ENCODE measurements at regions not wholly inside any gene's neighbourhood (a gene's known extent, or its start where the extent isn't known, plus 50 kb on each side); places are given as distances from the start of the nearest gene placed in this dataset.
"Not testable (repeated sequence)": the region's sequence is repeated elsewhere in the genome, so short reads cannot be mapped to it uniquely, and the experiment has no call there.

GRCh38 chr15:22358932-22359331, 99.8 kb upstream of the GOLGA6L22 start:
- H3K9me3 Mint-ChIP-seq; H3K27me3 Mint-ChIP-seq; POLR2A ChIA-PET (ENCODE audit: partially characterized antibody); H3K4me3 Mint-ChIP-seq; H3K36me3 Mint-ChIP-seq; H3K27ac Mint-ChIP-seq; H3K4me1 ChIP-seq (ENCODE audit: insufficient read depth, low read length); DNase-seq; H3K9me3 ChIP-seq (ENCODE audit: control insufficient read depth in 1 of 2, low read length in 2 of 2); H3K36me3 ChIP-seq (ENCODE audit: insufficient read depth, low read length); CTCF ChIA-PET (ENCODE audit: partially characterized antibody); H3K27me3 ChIP-seq (ENCODE audit: insufficient read depth, low read length); H3K4me1 Mint-ChIP-seq; H3K4me3 ChIP-seq (ENCODE audit: low read length in 2 of 2); H3K27ac ChIP-seq (ENCODE audit: low read depth, low read length); intact Hi-C loops (cut with micrococcal nuclease): not testable (repeated sequence)

- H3K4me1 ChIP-seq (ENCODE audit: insufficient read depth, low read length); POLR2A ChIA-PET (ENCODE audit: partially characterized antibody); H3K27ac Mint-ChIP-seq; CTCF ChIA-PET (ENCODE audit: partially characterized antibody); H3K27me3 Mint-ChIP-seq; H3K4me3 ChIP-seq (ENCODE audit: low read length in 2 of 2); H3K27ac ChIP-seq (ENCODE audit: low read depth, low read length); H3K9me3 ChIP-seq (ENCODE audit: control insufficient read depth in 1 of 2, low read length in 2 of 2); H3K27me3 ChIP-seq (ENCODE audit: insufficient read depth, low read length); H3K36me3 ChIP-seq (ENCODE audit: insufficient read depth, low read length); intact Hi-C loops (cut with micrococcal nuclease); H3K36me3 Mint-ChIP-seq; H3K9me3 Mint-ChIP-seq; H3K4me3 Mint-ChIP-seq; H3K4me1 Mint-ChIP-seq: not testable (repeated sequence)
- peak in 2 of 5 donors; percentile 6 to 9 for DNase-seq
These were observed 99.1 kb upstream of the GOLGA6L22 start for GRCh38 chr15:22359587-22359986.

GRCh38 chr15:22360696-22361095, 98.0 kb upstream of the GOLGA6L22 start:
- H3K27ac Mint-ChIP-seq; H3K27me3 Mint-ChIP-seq; H3K4me1 ChIP-seq (ENCODE audit: insufficient read depth, low read length); H3K36me3 ChIP-seq (ENCODE audit: insufficient read depth, low read length); H3K27ac ChIP-seq (ENCODE audit: low read depth, low read length); CTCF ChIA-PET (ENCODE audit: partially characterized antibody); H3K4me3 Mint-ChIP-seq; H3K9me3 ChIP-seq (ENCODE audit: control insufficient read depth in 1 of 2, low read length in 2 of 2); H3K4me1 Mint-ChIP-seq; H3K36me3 Mint-ChIP-seq; POLR2A ChIA-PET (ENCODE audit: partially characterized antibody); intact Hi-C loops (cut with micrococcal nuclease); H3K27me3 ChIP-seq (ENCODE audit: insufficient read depth, low read length); H3K4me3 ChIP-seq (ENCODE audit: low read length in 2 of 2); H3K9me3 Mint-ChIP-seq: not testable (repeated sequence)
- peak in 1 of 5 donors; percentile 6 for DNase-seq

- H3K36me3 Mint-ChIP-seq; H3K36me3 ChIP-seq (ENCODE audit: insufficient read depth, low read length); H3K4me3 ChIP-seq (ENCODE audit: low read length in 2 of 2); H3K4me1 Mint-ChIP-seq; DNase-seq; H3K27me3 ChIP-seq (ENCODE audit: insufficient read depth, low read length); POLR2A ChIA-PET (ENCODE audit: partially characterized antibody); intact Hi-C loops (cut with micrococcal nuclease); H3K27me3 Mint-ChIP-seq; CTCF ChIA-PET (ENCODE audit: partially characterized antibody); H3K27ac Mint-ChIP-seq; H3K9me3 ChIP-seq (ENCODE audit: control insufficient read depth in 1 of 2, low read length in 2 of 2); H3K27ac ChIP-seq (ENCODE audit: low read depth, low read length); H3K9me3 Mint-ChIP-seq; H3K4me3 Mint-ChIP-seq; H3K4me1 ChIP-seq (ENCODE audit: insufficient read depth, low read length): not testable (repeated sequence)
These were observed 96.2 kb upstream of the GOLGA6L22 start for GRCh38 chr15:22362502-22362901.

- not testable (repeated sequence) for H3K27me3 Mint-ChIP-seq, H3K4me1 Mint-ChIP-seq
These were observed 87.4 kb upstream of the GOLGA6L22 start for GRCh38 chr15:22371246-22371834.

GRCh38 chr15:22374531-22374930, 84.2 kb upstream of the GOLGA6L22 start:
- H3K27ac ChIP-seq (ENCODE audit: low read depth, low read length); H3K4me1 ChIP-seq (ENCODE audit: insufficient read depth, low read length); H3K27me3 ChIP-seq (ENCODE audit: insufficient read depth, low read length); POLR2A ChIA-PET (ENCODE audit: partially characterized antibody); H3K27me3 Mint-ChIP-seq; CTCF ChIA-PET (ENCODE audit: partially characterized antibody); H3K4me1 Mint-ChIP-seq; intact Hi-C loops (cut with micrococcal nuclease); H3K36me3 Mint-ChIP-seq; H3K4me3 Mint-ChIP-seq; H3K9me3 Mint-ChIP-seq; DNase-seq; H3K4me3 ChIP-seq (ENCODE audit: low read length in 2 of 2); H3K36me3 ChIP-seq (ENCODE audit: insufficient read depth, low read length); H3K9me3 ChIP-seq (ENCODE audit: control insufficient read depth in 1 of 2, low read length in 2 of 2); H3K27ac Mint-ChIP-seq: not testable (repeated sequence)

More at GRCh38 chr15:22371246-22371834, 87.4 kb upstream of the GOLGA6L22 start:
- intact Hi-C loops (cut with micrococcal nuclease); POLR2A ChIA-PET (ENCODE audit: partially characterized antibody); H3K9me3 Mint-ChIP-seq; H3K27me3 ChIP-seq (ENCODE audit: insufficient read depth, low read length); H3K4me3 ChIP-seq (ENCODE audit: low read length in 2 of 2); H3K27ac Mint-ChIP-seq; H3K36me3 ChIP-seq (ENCODE audit: insufficient read depth, low read length); DNase-seq; H3K36me3 Mint-ChIP-seq; H3K9me3 ChIP-seq (ENCODE audit: control insufficient read depth in 1 of 2, low read length in 2 of 2); CTCF ChIA-PET (ENCODE audit: partially characterized antibody); H3K4me1 ChIP-seq (ENCODE audit: insufficient read depth, low read length); H3K27ac ChIP-seq (ENCODE audit: low read depth, low read length): not testable (repeated sequence)
- H3K4me3 Mint-ChIP-seq, result peak overlapping the region in 1 of 8 donors; percentile 40

- H3K27ac ChIP-seq (ENCODE audit: low read depth, low read length); H3K9me3 ChIP-seq (ENCODE audit: control insufficient read depth in 1 of 2, low read length in 2 of 2); POLR2A ChIA-PET (ENCODE audit: partially characterized antibody); CTCF ChIA-PET (ENCODE audit: partially characterized antibody); H3K27ac Mint-ChIP-seq; H3K27me3 ChIP-seq (ENCODE audit: insufficient read depth, low read length); intact Hi-C loops (cut with micrococcal nuclease); H3K4me1 ChIP-seq (ENCODE audit: insufficient read depth, low read length); H3K36me3 ChIP-seq (ENCODE audit: insufficient read depth, low read length); H3K4me3 ChIP-seq (ENCODE audit: low read length in 2 of 2); H3K4me3 Mint-ChIP-seq; H3K4me1 Mint-ChIP-seq; H3K36me3 Mint-ChIP-seq; H3K27me3 Mint-ChIP-seq; DNase-seq; H3K9me3 Mint-ChIP-seq: not testable (repeated sequence)
These were observed 82.9 kb upstream of the GOLGA6L22 start for GRCh38 chr15:22375829-22376228.

- CTCF ChIA-PET (ENCODE audit: partially characterized antibody); H3K27me3 ChIP-seq (ENCODE audit: insufficient read depth, low read length); H3K9me3 ChIP-seq (ENCODE audit: control insufficient read depth in 1 of 2, low read length in 2 of 2); H3K4me3 Mint-ChIP-seq; H3K9me3 Mint-ChIP-seq; intact Hi-C loops (cut with micrococcal nuclease); DNase-seq; H3K27ac Mint-ChIP-seq; H3K27ac ChIP-seq (ENCODE audit: low read depth, low read length); H3K36me3 Mint-ChIP-seq; H3K4me3 ChIP-seq (ENCODE audit: low read length in 2 of 2); H3K4me1 Mint-ChIP-seq; H3K4me1 ChIP-seq (ENCODE audit: insufficient read depth, low read length); H3K36me3 ChIP-seq (ENCODE audit: insufficient read depth, low read length); H3K27me3 Mint-ChIP-seq; POLR2A ChIA-PET (ENCODE audit: partially characterized antibody): not testable (repeated sequence)
These were observed 80.8 kb upstream of the GOLGA6L22 start for GRCh38 chr15:22377859-22378258.

Data from CD4-positive, alpha-beta memory T cell (primary cell).